Colonic mucosa (tissue), 4 donors: ENCODE measurements at regions not wholly inside any gene's neighbourhood (a gene's known extent, or its start where the extent isn't known, plus 50 kb on each side); places are given as distances from the start of the nearest gene placed in this dataset.

Experiments
- DNase-seq: peaks from one replicate; pipeline ENCODE4 v3.0.0-alpha.2; 2020
- H3K27ac ChIP-seq: fragments of 200-600 bp; one replicate; pipeline ENCODE4 v1.8.0; 2021
- H3K27me3 ChIP-seq: fragments of 200-600 bp; one replicate; pipeline ENCODE4 v1.8.0; 2021
- H3K36me3 ChIP-seq: fragments of 200-600 bp; one replicate; pipeline ENCODE4 v1.8.0; 2021
- H3K4me1 ChIP-seq: fragments of 200-600 bp; one replicate; pipeline ENCODE4 v1.8.0; 2021; ENCODE audit warnings: mild to moderate bottlenecking
- H3K4me3 ChIP-seq: fragments of 200-600 bp; one replicate; pipeline ENCODE4 v1.8.0; 2021
- H3K9ac ChIP-seq, 2 donors: one replicate each; pipeline ENCODE4 v1.7.0; 2013; ENCODE audit warnings: control low read depth in 2 of 2, low read depth in 2 of 2, low read length in 2 of 2
- H3K9me3 ChIP-seq: fragments of 200-600 bp; one replicate; pipeline ENCODE4 v1.8.0; 2021
- intact Hi-C: fragments of 100-400 bp; cut with DNase I; formaldehyde crosslinking; loops from one replicate; pipeline ENCODE4 v1.14.1; 2022
- TF ChIP-seq, protein P1 (sequence below): fragments of 200-600 bp; IDR thresholded peaks from one replicate; pipeline ENCODE4 v1.8.0; 2022; ENCODE audit warnings: antibody characterized with exemption, mild to moderate bottlenecking
- donor health status: healthy.
- donor health status: DM: no; HTN: no; CAD: no.
- donor health status: DM: no; HTN: no; CAD: no.

DNA sequence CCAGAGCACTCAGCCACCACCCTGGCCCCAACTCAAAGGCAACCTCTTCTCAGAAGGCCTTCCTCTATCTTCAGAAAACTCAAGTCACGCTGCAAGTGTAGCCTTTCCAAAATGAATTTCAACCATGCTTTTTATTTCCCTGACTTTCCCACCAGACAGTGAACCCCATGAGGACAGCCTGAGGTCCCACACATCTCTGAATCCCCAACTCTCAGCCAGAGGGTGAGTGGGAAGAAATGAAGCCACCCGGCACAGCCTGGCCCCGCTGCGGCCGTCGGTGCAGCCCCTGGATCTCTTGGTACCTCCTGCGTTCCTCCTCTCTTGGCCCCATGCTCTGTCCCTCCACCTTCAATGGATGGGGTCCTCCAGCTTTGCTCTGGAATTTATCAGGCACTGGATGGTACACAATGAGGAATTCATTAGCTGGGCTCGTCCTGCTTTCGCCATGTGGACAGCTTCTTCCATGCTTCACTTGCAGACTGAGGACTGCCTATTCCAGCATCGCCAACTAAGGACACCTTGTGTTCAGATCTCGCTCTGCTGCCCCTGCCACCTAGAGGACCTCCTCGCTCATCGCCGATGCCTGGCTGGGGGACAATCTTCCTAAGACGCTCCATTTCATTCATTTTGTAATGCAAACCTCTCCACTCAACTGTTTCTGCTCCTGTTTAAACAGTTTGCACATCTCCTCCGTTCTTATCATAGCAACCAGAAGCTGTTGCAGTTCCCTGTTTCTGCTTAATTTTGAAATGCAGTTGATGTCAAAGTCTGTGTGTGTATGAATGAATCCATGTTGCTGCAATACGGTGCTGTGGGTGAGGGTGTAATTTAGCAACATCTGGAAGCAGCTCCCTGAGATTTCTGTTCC is 672.1 kb downstream of the TBC1D22A start:
- no peaks in the 10 kb centered on the region for H3K27me3 ChIP-seq
- no peak overlapping the region for H3K4me3 ChIP-seq
- intact Hi-C loops = no loop called here
- H3K4me1 ChIP-seq = no peaks in the 10 kb centered on the region
- H3K27ac ChIP-seq = no peak overlapping the region
- TF ChIP-seq, protein P1, sequence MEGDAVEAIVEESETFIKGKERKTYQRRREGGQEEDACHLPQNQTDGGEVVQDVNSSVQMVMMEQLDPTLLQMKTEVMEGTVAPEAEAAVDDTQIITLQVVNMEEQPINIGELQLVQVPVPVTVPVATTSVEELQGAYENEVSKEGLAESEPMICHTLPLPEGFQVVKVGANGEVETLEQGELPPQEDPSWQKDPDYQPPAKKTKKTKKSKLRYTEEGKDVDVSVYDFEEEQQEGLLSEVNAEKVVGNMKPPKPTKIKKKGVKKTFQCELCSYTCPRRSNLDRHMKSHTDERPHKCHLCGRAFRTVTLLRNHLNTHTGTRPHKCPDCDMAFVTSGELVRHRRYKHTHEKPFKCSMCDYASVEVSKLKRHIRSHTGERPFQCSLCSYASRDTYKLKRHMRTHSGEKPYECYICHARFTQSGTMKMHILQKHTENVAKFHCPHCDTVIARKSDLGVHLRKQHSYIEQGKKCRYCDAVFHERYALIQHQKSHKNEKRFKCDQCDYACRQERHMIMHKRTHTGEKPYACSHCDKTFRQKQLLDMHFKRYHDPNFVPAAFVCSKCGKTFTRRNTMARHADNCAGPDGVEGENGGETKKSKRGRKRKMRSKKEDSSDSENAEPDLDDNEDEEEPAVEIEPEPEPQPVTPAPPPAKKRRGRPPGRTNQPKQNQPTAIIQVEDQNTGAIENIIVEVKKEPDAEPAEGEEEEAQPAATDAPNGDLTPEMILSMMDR = no peak
- no peaks in the 10 kb centered on the region for H3K36me3 ChIP-seq
- no peaks in the 10 kb centered on the region for H3K9me3 ChIP-seq
- no peak overlapping the region for H3K9ac ChIP-seq
- no peak for DNase-seq

- Histone ChIP-seq H3K4me3 (no peak overlapping the region), H3K4me1 (no peaks in the 10 kb centered on the region), H3K9me3 (no peaks in the 10 kb centered on the region), H3K36me3 (no peaks in the 10 kb centered on the region), H3K27ac (no peak overlapping the region), H3K27me3 (no peaks in the 10 kb centered on the region), H3K9ac (no peak overlapping the region)
- intact Hi-C loops = no loop called here
- DNase-seq = no peak
- TF ChIP-seq, protein P1 = no peak
These were observed 671.2 kb downstream of the TBC1D22A start for GRCh38 chr22:47433627-47434026.

GRCh38 chr22:47432683-47433082 is 670.2 kb downstream of the TBC1D22A start:
- Histone ChIP-seq H3K9me3 (no peaks in the 10 kb centered on the region), H3K4me3 (no peak overlapping the region), H3K27ac (no peak overlapping the region), H3K36me3 (no peaks in the 10 kb centered on the region), H3K4me1 (no peaks in the 10 kb centered on the region), H3K9ac (no peak overlapping the region), H3K27me3 (no peaks in the 10 kb centered on the region)
- no peak for DNase-seq
- intact Hi-C loops = no loop called here
- TF ChIP-seq, protein P1 = no peak

GRCh38 chr22:47423861-47424820 is 661.7 kb downstream of the TBC1D22A start:
- Histone ChIP-seq H3K36me3 (no peaks in the 10 kb centered on the region), H3K9me3 (no peaks in the 10 kb centered on the region), H3K27ac (no peak overlapping the region), H3K9ac (no peak overlapping the region), H3K27me3 (no peaks in the 10 kb centered on the region), H3K4me3 (no peak overlapping the region), H3K4me1 (no peaks in the 10 kb centered on the region)
- no peak for DNase-seq
- TF ChIP-seq, protein P1 = no peak
- intact Hi-C loops = no loop called here

DNA sequence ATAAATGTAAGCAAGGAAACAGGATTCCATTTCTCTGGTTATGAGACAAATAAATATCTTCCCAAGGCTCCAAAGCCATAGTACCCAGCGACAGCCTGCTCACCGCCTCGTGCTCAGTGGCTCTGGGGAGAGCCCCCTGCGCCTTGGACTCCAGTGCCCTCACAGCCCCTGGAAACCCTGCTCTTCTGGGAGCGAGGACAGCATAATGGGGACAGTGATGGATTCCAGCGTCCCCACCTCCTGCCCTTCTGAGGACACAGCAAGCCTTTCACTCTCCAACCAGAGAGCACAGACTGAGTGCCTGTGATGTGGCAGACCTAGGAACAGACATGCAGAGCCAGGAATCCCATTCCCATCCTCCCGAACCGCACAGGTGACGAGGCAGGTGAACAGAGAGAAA is 660.8 kb downstream of the TBC1D22A start:
- Histone ChIP-seq H3K4me1 (no peaks in the 10 kb centered on the region), H3K9ac (no peak overlapping the region)
- intact Hi-C loops = no loop called here

More for the DNA sequence above, 660.8 kb downstream of the TBC1D22A start:
- no peak for DNase-seq
- Histone ChIP-seq H3K27ac (no peak overlapping the region), H3K4me3 (no peak overlapping the region), H3K36me3 (no peaks in the 10 kb centered on the region), H3K27me3 (no peaks in the 10 kb centered on the region), H3K9me3 (no peaks in the 10 kb centered on the region)
- TF ChIP-seq, protein P1 = no peak
